ENCODE measurements at regions not wholly inside any gene's neighbourhood (a gene's known extent, or its start where the extent isn't known, plus 50 kb on each side); places are given as distances from the start of the nearest gene placed in this dataset.

- Mint-ChIP-seq H3K9me3 (no peaks in the 10 kb centered on the region), H3K4me3 (no peak overlapping the region), H3K27me3 (ENCODE audit: low read depth) (no peaks in the 10 kb centered on the region), H3K4me1 (peaks cover 9 to 21% of the 10 kb centered on the region in 2 experiments), H3K27ac (no peak overlapping the region), H3K36me3 (ENCODE audit: insufficient read depth in 1 of 3, low read depth in 3 of 3) (no peaks in the 10 kb centered on the region)
- Histone ChIP-seq H3K4ac (ENCODE audit: low read depth, low read length) (no peak overlapping the region), H4K5ac (ENCODE audit: insufficient read length, low read depth, low read length) (no peak overlapping the region), H2AFZ (ENCODE audit: low read length) (no peak overlapping the region), H3K4me1 (ENCODE audit: insufficient read depth, low read length) (no peaks in the 10 kb centered on the region), H4K8ac (replicated peaks; ENCODE audit: insufficient read length, low read depth, low read length) (no peak overlapping the region), H4K20me1 (ENCODE audit: control insufficient read depth, insufficient read depth, insufficient read length) (no peaks in the 10 kb centered on the region), H2BK12ac (ENCODE audit: insufficient read length, low read depth, low read length) (no peak overlapping the region), H3K4me2 (ENCODE audit: insufficient read depth, insufficient read length, low read length) (no peak overlapping the region), H3K14ac (ENCODE audit: insufficient read depth, low read length) (no peak overlapping the region), H3K56ac (ENCODE audit: insufficient read length, low read depth, low read length) (no peak overlapping the region), H3K9ac (ENCODE audit: extremely low read depth, insufficient read length, low read length) (no peak overlapping the region), H3T11ph (ENCODE audit: low read length) (no peak overlapping the region), H3K27ac (ENCODE audit: insufficient read length, low read depth, low read length) (no peak overlapping the region), H2BK20ac (ENCODE audit: low read depth, low read length, poor library complexity, severe bottlenecking) (no peak overlapping the region), H3K9me3 (ENCODE audit: control insufficient read depth, low read depth, low read length) (no peaks in the 10 kb centered on the region), H3K79me2 (ENCODE audit: insufficient read depth, low read length) (no peaks in the 10 kb centered on the region), H3K18ac (ENCODE audit: insufficient read length, low read depth, low read length) (no peak overlapping the region), H2AK5ac (ENCODE audit: insufficient read length, low read length) (no peak overlapping the region), H3K23me2 (ENCODE audit: insufficient read length, low read depth, low read length, poor library complexity, severe bottlenecking) (no peaks in the 10 kb centered on the region), H2BK15ac (ENCODE audit: low read depth, low read length) (no peak overlapping the region), H2BK5ac (ENCODE audit: insufficient read length, low read length) (no peak overlapping the region), H3K27me3 (ENCODE audit: insufficient read depth, low read length) (no peaks in the 10 kb centered on the region), H3K23ac (ENCODE audit: insufficient read length, low read depth, low read length) (no peak overlapping the region), H4K91ac (ENCODE audit: insufficient read length, low read depth, low read length) (no peak overlapping the region), H2BK120ac (ENCODE audit: low read depth, low read length, poor library complexity, severe bottlenecking) (no peak overlapping the region), H3K79me1 (ENCODE audit: insufficient read depth, low read depth, low read length, poor library complexity, severe bottlenecking) (no peaks in the 10 kb centered on the region)
- WGBS (ENCODE audit: extremely low coverage, insufficient read length, low lambda C conversion rate): no CpG with 5 or more reads among the region's 2 CpGs
- no peak for DNase-seq
- no peak for TF ChIP-seq CTCF (conservative IDR thresholded peaks at IDR 0.05)
These were observed 208.2 kb upstream of the MAP3K7 start for GRCh38 chr6:90795078-90795477.

All from H9 (cell line).